ENCODE measurements at regions not wholly inside any gene's neighbourhood (a gene's known extent, or its start where the extent isn't known, plus 50 kb on each side); places are given as distances from the start of the nearest gene placed in this dataset.

Small RNAs in the stretch of these regions (small RNA-seq; reads per million reads assigned to genes)
- gene RNU6-184P = 0 reads per million in 2 donors

Measured in testis (tissue), 2 donors.